ENCODE measurements at regions not wholly inside any gene's neighbourhood (a gene's known extent, or its start where the extent isn't known, plus 50 kb on each side); places are given as distances from the start of the nearest gene placed in this dataset.

DNA sequence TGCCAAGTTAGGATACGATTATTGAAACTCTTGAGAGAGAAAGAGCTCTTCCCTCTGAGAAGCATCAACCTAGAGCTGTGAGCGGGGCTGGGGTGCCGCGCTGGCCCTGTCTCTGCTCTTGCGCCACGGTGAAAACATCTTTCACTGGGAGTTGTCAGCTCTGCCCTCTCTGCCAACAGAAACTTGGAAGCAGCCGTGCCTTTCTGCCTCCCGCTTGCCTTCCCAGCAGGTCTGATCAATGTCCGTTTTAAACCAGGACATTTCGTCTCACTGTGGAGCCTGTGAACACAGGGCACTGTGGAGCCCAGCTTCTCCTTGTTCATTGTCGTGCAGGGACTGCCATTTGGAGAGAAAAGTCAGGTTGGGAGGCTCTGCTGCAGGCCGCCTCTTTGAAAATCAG is 249.2 kb upstream of the PMEPA1 start:
- no peak overlapping the region for H3K4me2 ChIP-seq (ENCODE audit: control insufficient read depth, insufficient read depth)
- no TSS peak for BruUV-seq (replicated peaks)
- no peak for FAIRE-seq
- H3K9me3 ChIP-seq (replicated peaks; ENCODE audit: control insufficient read depth, insufficient read depth, low read length) = no peaks in the 10 kb centered on the region
- H3K4me3 ChIP-seq = no peak overlapping the region
- RAD21 ChIA-PET (ENCODE audit: unreplicated experiment) = no interaction called here
- DNase-seq (ENCODE audit: low read depth, low spot score) = no peak
- ATAC-seq = no peak
- intact Hi-C loops (cut with micrococcal nuclease; ENCODE audit: unreplicated experiment) (no loop called here), in situ Hi-C loops (cut with MboI) (no loop called here)
- no peaks in the 10 kb centered on the region for H3K79me2 ChIP-seq (ENCODE audit: control insufficient read depth, insufficient read depth, low read length)
- no peak overlapping the region for H3K9ac ChIP-seq (ENCODE audit: control insufficient read depth, insufficient read depth, low read length)
- no peaks in the 10 kb centered on the region for H3K4me1 ChIP-seq (ENCODE audit: control insufficient read depth, insufficient read depth, low read length)
- WGBS (ENCODE audit: insufficient coverage, insufficient replicate concordance, low lambda C conversion rate, missing lambda C conversion rate) = 39% methylated on average over 12 of the region's 12 CpGs
- peaks cover 0 to 6% of the 10 kb centered on the region in 2 experiments; a peak in 3 of 4 replicates for H3K27me3 ChIP-seq (replicated peaks in 1 of 2; ENCODE audit: control insufficient read depth in 2 of 2, insufficient read depth in 2 of 2, low read length in 1 of 2)
- TF ChIP-seq, protein P1, sequence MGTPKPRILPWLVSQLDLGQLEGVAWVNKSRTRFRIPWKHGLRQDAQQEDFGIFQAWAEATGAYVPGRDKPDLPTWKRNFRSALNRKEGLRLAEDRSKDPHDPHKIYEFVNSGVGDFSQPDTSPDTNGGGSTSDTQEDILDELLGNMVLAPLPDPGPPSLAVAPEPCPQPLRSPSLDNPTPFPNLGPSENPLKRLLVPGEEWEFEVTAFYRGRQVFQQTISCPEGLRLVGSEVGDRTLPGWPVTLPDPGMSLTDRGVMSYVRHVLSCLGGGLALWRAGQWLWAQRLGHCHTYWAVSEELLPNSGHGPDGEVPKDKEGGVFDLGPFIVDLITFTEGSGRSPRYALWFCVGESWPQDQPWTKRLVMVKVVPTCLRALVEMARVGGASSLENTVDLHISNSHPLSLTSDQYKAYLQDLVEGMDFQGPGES (IDR thresholded peaks at IDR 0.05) = no peak
- no peak for TF ChIP-seq ASH2L (IDR thresholded peaks at IDR 0.05; ENCODE audit: borderline replicate concordance, low read depth)
- TF ChIP-seq FOXM1 (IDR thresholded peaks at IDR 0.05; ENCODE audit: low read depth, low read length) = no peak
- TF ChIP-seq MTA3 (IDR thresholded peaks at IDR 0.05; ENCODE audit: borderline replicate concordance, low read length) = no peak
- no peak for TF ChIP-seq POLR2AphosphoS2 (IDR thresholded peaks at IDR 0.05; ENCODE audit: low read depth, low read length)
- TF ChIP-seq, protein P2, sequence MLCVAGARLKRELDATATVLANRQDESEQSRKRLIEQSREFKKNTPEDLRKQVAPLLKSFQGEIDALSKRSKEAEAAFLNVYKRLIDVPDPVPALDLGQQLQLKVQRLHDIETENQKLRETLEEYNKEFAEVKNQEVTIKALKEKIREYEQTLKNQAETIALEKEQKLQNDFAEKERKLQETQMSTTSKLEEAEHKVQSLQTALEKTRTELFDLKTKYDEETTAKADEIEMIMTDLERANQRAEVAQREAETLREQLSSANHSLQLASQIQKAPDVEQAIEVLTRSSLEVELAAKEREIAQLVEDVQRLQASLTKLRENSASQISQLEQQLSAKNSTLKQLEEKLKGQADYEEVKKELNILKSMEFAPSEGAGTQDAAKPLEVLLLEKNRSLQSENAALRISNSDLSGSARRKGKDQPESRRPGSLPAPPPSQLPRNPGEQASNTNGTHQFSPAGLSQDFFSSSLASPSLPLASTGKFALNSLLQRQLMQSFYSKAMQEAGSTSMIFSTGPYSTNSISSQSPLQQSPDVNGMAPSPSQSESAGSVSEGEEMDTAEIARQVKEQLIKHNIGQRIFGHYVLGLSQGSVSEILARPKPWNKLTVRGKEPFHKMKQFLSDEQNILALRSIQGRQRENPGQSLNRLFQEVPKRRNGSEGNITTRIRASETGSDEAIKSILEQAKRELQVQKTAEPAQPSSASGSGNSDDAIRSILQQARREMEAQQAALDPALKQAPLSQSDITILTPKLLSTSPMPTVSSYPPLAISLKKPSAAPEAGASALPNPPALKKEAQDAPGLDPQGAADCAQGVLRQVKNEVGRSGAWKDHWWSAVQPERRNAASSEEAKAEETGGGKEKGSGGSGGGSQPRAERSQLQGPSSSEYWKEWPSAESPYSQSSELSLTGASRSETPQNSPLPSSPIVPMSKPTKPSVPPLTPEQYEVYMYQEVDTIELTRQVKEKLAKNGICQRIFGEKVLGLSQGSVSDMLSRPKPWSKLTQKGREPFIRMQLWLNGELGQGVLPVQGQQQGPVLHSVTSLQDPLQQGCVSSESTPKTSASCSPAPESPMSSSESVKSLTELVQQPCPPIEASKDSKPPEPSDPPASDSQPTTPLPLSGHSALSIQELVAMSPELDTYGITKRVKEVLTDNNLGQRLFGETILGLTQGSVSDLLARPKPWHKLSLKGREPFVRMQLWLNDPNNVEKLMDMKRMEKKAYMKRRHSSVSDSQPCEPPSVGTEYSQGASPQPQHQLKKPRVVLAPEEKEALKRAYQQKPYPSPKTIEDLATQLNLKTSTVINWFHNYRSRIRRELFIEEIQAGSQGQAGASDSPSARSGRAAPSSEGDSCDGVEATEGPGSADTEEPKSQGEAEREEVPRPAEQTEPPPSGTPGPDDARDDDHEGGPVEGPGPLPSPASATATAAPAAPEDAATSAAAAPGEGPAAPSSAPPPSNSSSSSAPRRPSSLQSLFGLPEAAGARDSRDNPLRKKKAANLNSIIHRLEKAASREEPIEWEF (IDR thresholded peaks at IDR 0.05; ENCODE audit: insufficient replicate concordance, low read depth, low read length) = no peak
- no peaks in the 10 kb centered on the region for H4K20me1 ChIP-seq (ENCODE audit: control insufficient read depth, insufficient read depth)
- H2AFZ ChIP-seq (ENCODE audit: control insufficient read depth, low read depth, low read length) = no peak overlapping the region
- SMC1A ChIA-PET (ENCODE audit: uncharacterized antibody, unreplicated experiment) = no interaction called here
- H3K27ac ChIP-seq (ENCODE audit: control insufficient read depth, insufficient read depth) = no peak overlapping the region
- CTCF ChIA-PET = no interaction called here
- no peaks in the 10 kb centered on the region for H3K36me3 ChIP-seq (ENCODE audit: control insufficient read depth in 2 of 2, insufficient read depth in 2 of 2, low read length in 1 of 2)
- POLR2A ChIA-PET = no interaction called here

Data from GM12878 (cell line).